GM12865 (cell line): ENCODE measurements at regions not wholly inside any gene's neighbourhood (a gene's known extent, or its start where the extent isn't known, plus 50 kb on each side); places are given as distances from the start of the nearest gene placed in this dataset.
A peak's percentile ranks its signal among the peaks of the same experiment; 100 is the strongest.

Source experiments
- DNase-seq: peaks from one replicate; pipeline ENCODE4 v3.0.0; 2010; ENCODE audit warnings: low read depth
- H3K4me3 ChIP-seq: 2 replicates; pipeline ENCODE4 v1.5.1; 2011; ENCODE audit warnings: mild to moderate bottlenecking, low read depth, low read length, control low read depth
- TF ChIP-seq, protein P1 (sequence below): IDR thresholded peaks from 2 replicates; pipeline ENCODE4 v1.5.1; 2011; ENCODE audit warnings: low read length, control low read depth, low read depth, inconsistent platforms; ENCODE audit not compliant: insufficient read depth; ENCODE audit errors: missing control alignments

DNA sequence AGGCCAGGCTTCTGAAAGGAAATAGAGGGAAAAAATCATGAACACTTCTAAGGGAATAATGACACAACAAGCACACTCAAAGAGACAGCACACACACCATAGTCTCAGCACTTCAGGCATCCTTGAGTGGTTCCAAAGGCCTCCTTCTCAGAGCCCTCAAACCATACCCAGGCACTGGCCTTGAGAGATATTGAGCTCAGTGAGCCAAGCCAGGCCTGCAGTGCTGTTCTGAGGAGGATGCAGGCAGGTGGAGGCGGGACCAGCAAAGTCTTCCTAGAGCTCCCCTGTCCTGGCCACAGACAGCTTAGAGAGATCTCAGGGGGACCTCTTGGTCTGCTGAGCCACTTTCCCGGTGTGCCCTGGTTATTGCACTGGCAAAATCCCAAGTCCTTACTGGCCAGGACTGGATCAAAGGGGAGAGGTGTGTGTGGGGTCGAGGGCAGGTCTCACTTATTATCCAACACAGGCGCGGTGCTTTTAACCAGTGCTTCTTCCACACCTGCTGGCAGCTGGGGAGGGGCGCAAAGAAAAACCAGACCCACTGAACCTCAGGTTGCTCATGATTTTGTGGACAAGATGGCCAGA is 86.8 kb upstream of the HAAO start:
- H3K4me3 ChIP-seq: no peak overlapping the region
- TF ChIP-seq, protein P1, sequence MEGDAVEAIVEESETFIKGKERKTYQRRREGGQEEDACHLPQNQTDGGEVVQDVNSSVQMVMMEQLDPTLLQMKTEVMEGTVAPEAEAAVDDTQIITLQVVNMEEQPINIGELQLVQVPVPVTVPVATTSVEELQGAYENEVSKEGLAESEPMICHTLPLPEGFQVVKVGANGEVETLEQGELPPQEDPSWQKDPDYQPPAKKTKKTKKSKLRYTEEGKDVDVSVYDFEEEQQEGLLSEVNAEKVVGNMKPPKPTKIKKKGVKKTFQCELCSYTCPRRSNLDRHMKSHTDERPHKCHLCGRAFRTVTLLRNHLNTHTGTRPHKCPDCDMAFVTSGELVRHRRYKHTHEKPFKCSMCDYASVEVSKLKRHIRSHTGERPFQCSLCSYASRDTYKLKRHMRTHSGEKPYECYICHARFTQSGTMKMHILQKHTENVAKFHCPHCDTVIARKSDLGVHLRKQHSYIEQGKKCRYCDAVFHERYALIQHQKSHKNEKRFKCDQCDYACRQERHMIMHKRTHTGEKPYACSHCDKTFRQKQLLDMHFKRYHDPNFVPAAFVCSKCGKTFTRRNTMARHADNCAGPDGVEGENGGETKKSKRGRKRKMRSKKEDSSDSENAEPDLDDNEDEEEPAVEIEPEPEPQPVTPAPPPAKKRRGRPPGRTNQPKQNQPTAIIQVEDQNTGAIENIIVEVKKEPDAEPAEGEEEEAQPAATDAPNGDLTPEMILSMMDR: no peak
- no peak for DNase-seq

DNA sequence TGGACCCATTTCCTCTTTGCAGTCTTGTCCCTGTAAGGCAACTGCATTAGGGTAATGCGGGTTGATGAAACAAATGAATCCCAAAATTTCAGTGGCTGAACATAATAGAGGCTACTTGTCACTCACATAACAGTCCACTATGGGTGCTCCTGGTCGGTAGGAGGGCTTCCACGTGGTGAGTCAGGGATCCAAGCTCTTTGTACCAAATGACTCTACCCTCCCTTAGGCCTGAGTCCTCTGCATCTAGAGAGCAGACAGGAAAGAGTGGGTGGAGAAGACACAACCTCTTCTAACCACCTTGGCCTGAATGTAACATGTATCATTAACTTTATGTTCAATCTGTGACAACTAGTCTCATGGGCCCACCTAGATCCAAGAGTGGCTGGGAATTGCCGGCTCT is 86.2 kb upstream of the HAAO start:
- no peak overlapping the region for H3K4me3 ChIP-seq
- DNase-seq: peak; percentile 9
- TF ChIP-seq, protein P1: no peak

DNA sequence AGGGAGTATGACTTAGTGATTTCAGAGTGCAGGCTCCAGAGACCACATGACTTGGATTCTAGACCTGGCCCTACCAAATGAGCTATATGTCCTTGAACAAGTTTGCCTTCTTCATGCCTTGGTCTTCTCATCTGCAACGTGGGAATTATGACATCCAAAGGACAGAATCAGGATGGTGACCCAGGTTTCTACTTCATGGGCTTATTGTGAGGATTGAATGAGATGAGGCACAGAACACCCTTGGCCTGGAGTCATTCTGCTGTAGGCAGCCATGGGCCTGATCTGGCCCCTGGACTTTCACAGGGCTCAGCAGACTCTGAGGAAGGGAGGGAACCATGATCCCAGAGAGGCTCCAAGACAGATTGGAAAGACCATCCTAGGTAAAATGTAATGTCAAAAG is 85.6 kb upstream of the HAAO start:
- no peak for DNase-seq
- TF ChIP-seq, protein P1: no peak
- H3K4me3 ChIP-seq: no peak overlapping the region

DNA sequence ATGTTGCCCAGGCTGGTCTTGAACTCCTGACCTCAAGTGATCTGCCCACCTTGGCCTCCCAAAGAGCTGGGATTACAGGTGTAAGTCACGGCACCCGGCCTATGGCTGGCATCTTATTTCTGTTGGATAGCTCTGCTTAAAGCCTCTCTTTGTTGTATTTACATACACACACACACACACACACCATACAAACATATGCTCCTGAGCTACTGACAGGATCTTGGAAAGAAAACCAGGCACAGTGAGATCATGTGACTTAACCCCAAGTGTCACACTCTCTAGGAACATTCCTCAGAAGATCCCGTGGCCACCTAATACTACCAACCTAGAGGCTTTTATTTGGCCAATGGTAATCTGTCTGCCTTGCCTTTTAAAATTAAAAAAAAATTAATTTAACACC is 85.1 kb upstream of the HAAO start:
- no peak for DNase-seq
- TF ChIP-seq, protein P1: no peak

DNA sequence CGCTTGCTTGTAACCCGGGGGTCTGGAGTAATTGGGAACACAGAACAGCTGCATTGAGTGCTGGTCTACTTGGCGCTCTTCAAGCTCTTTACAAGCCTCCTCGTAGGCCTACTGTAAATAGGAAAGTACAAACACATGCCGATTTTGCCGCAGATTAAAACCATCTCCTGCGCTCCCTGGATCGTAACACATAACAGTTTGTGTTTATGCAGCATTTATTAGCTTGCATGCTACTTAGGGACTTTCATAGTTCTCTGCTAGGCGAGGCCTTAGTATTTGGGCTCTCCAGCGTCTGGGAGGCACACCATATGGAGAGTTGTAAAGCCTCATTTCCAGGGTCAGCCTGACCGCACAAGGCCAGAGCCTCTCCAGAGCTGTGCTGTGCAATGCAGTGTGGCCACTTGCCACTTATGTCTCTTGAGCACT is 84.0 kb upstream of the HAAO start:
- no peak overlapping the region for H3K4me3 ChIP-seq
- DNase-seq: no peak
- TF ChIP-seq, protein P1: no peak

More for the DNA sequence above, 85.1 kb upstream of the HAAO start:
- H3K4me3 ChIP-seq: no peak overlapping the region

DNA sequence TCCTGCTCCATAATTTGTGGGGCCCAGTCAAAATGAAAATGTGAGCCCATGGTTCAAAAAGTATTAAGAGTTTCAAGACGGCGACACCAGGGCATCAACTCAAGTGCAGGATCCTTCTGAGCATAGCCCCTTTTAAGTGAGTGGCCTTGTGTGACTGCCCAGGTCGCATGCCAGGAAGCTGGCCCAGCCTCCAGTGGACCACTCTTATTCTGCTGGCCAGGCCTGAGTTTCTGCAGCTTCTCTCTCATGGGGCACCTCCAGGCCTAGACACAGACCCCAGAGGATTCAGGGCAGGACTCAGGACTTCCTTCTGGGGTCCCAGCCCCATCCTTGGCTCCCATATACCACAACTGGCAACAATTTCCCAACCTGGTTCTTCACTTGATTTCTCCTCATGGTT is 83.5 kb upstream of the HAAO start:
- DNase-seq: no peak
- no peak overlapping the region for H3K4me3 ChIP-seq
- TF ChIP-seq, protein P1: no peak
